ENCODE measurements at regions not wholly inside any gene's neighbourhood (a gene's known extent, or its start where the extent isn't known, plus 50 kb on each side); places are given as distances from the start of the nearest gene placed in this dataset.

DNA sequence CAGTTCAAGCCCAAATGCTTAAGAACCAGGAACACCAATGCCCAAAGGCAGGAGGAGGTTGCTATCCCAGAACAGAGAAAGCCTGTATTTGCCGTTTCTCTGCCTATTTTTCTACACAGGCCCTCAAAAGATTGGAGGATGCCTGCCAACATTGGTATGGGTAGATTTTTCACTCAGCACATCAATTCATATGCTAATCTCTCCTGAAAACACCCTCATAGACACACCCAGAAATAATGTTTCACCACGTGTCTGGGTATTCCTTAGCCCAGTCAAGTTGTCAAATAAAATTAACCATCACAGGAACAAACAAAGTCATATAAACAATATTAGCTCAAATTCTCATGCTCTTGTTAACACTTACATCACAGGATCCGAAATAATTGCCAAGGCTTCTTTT lies 121.9 kb downstream of the RGS21 start:
- no peaks in the 10 kb centered on the region for H3K9me1 ChIP-seq (ENCODE audit: control insufficient read depth, extremely low read depth, insufficient read depth, low read length)
- FAIRE-seq = no peak
- H3K79me2 ChIP-seq (ENCODE audit: control insufficient read depth, insufficient read depth, low read length) = no peaks in the 10 kb centered on the region
- H3K9me3 ChIP-seq (ENCODE audit: control insufficient read depth, low read depth, low read length) = no peaks in the 10 kb centered on the region
- H3K4me3 ChIP-seq (ENCODE audit: control insufficient read depth in 2 of 3, extremely low read depth in 1 of 3, insufficient read depth in 2 of 3, low read depth in 1 of 3, low read length in 3 of 3) = no peak overlapping the region
- H3K36me3 ChIP-seq (ENCODE audit: control insufficient read depth in 2 of 2, extremely low read depth in 1 of 2, insufficient read depth in 2 of 2, low read length in 2 of 2) = no peaks in the 10 kb centered on the region
- H3K27me3 ChIP-seq (ENCODE audit: control insufficient read depth, extremely low read depth, insufficient read depth, low read length) = no peaks in the 10 kb centered on the region
- H3K4me1 ChIP-seq (ENCODE audit: control insufficient read depth, extremely low read depth, insufficient read depth, low read length) = peaks cover 20% of the 10 kb centered on the region
- no peak overlapping the region for H3K9ac ChIP-seq (ENCODE audit: control insufficient read depth, extremely low read depth, insufficient read depth, low read length)
- H3K27ac ChIP-seq (ENCODE audit: control insufficient read depth, insufficient read depth, low read length) = peak overlapping the region; percentile 10
- no peaks in the 10 kb centered on the region for H4K20me1 ChIP-seq (ENCODE audit: control insufficient read depth, extremely low read depth, insufficient read depth, low read length)
- TF ChIP-seq CTCF (optimal IDR thresholded peaks at IDR 0.05 in 1 of 3, IDR thresholded peaks at IDR 0.05 in 1 of 3, conservative IDR thresholded peaks at IDR 0.05 in 1 of 3; ENCODE audit: extremely low read depth in 1 of 3, insufficient read depth in 2 of 3, low read length in 3 of 3) (no peak), EZH2 (IDR thresholded peaks at IDR 0.05; ENCODE audit: low read length) (no peak)
- H2AFZ ChIP-seq (ENCODE audit: control insufficient read depth, low read length) = no peak overlapping the region
- DNase-seq (ENCODE audit: low read depth, low spot score) = no peak
- no peak overlapping the region for H3K4me2 ChIP-seq (ENCODE audit: control insufficient read depth, extremely low read depth, insufficient read depth, low read depth, low read length)
- dilution Hi-C loops (cut with MboI; ENCODE audit: extremely low pct_ligation_motif_present, low sequenced_read_pairs) = no loop called here

- peak overlapping the region; percentile 10 for H3K27ac ChIP-seq (ENCODE audit: control insufficient read depth, insufficient read depth, low read length)
- H3K9ac ChIP-seq (ENCODE audit: control insufficient read depth, extremely low read depth, insufficient read depth, low read length) = no peak overlapping the region
Observed at GRCh38 chr1:192439373-192440025, 122.7 kb downstream of the RGS21 start.

More at GRCh38 chr1:192439373-192440025, 122.7 kb downstream of the RGS21 start:
- Histone ChIP-seq H3K4me3 (ENCODE audit: control insufficient read depth in 2 of 3, extremely low read depth in 1 of 3, insufficient read depth in 2 of 3, low read depth in 1 of 3, low read length in 3 of 3) (no peak overlapping the region), H3K27me3 (ENCODE audit: control insufficient read depth, extremely low read depth, insufficient read depth, low read length) (no peaks in the 10 kb centered on the region), H3K4me1 (ENCODE audit: control insufficient read depth, extremely low read depth, insufficient read depth, low read length) (peaks cover 24% of the 10 kb centered on the region), H3K36me3 (ENCODE audit: control insufficient read depth in 2 of 2, extremely low read depth in 1 of 2, insufficient read depth in 2 of 2, low read length in 2 of 2) (no peaks in the 10 kb centered on the region), H3K4me2 (ENCODE audit: control insufficient read depth, extremely low read depth, insufficient read depth, low read depth, low read length) (peak overlapping the region; percentile 23), H3K79me2 (ENCODE audit: control insufficient read depth, insufficient read depth, low read length) (no peaks in the 10 kb centered on the region), H4K20me1 (ENCODE audit: control insufficient read depth, extremely low read depth, insufficient read depth, low read length) (no peaks in the 10 kb centered on the region), H3K9me3 (ENCODE audit: control insufficient read depth, low read depth, low read length) (no peaks in the 10 kb centered on the region), H3K9me1 (ENCODE audit: control insufficient read depth, extremely low read depth, insufficient read depth, low read length) (no peaks in the 10 kb centered on the region), H2AFZ (ENCODE audit: control insufficient read depth, low read length) (no peak overlapping the region)
- FAIRE-seq = peak; percentile 89
- peak; percentile 2 for DNase-seq (ENCODE audit: low read depth, low spot score)
- dilution Hi-C loops (cut with MboI; ENCODE audit: extremely low pct_ligation_motif_present, low sequenced_read_pairs) = no loop called here
- TF ChIP-seq CTCF (optimal IDR thresholded peaks at IDR 0.05 in 1 of 3, IDR thresholded peaks at IDR 0.05 in 1 of 3, conservative IDR thresholded peaks at IDR 0.05 in 1 of 3; ENCODE audit: extremely low read depth in 1 of 3, insufficient read depth in 2 of 3, low read length in 3 of 3) = no peak
- no peak for TF ChIP-seq EZH2 (IDR thresholded peaks at IDR 0.05; ENCODE audit: low read length)

Measured in keratinocyte (primary cell).